Activated T-helper 2 cell treated with anti-CD3 and anti-CD28 coated beads, Interferon-gamma antibody, Interleukin-2, Interleukin-4, amounts not matched to agents 10 μg/mL and 5 μg/mL and 100 μg/mL, durations not matched to agents 14 hours and 24 hours and 36 hours (primary cell): ENCODE measurements at regions not wholly inside any gene's neighbourhood (a gene's known extent, or its start where the extent isn't known, plus 50 kb on each side); places are given as distances from the start of the nearest gene placed in this dataset.
"Not testable (repeated sequence)": the region's sequence is repeated elsewhere in the genome, so short reads cannot be mapped to it uniquely, and the experiment has no call there.

ENCODE experiments used
- DNase-seq: peaks from one replicate; pipeline ENCODE4 v3.0.0; 2021; ENCODE audit warnings: low spot score
- H3K27ac Mint-ChIP-seq: one replicate; pipeline ENCODE4 v1.8.0; 2021; ENCODE audit warnings: mixed read lengths
- H3K27me3 Mint-ChIP-seq: one replicate; pipeline ENCODE4 v1.8.0; 2021; ENCODE audit warnings: low read depth, mixed read lengths
- H3K36me3 Mint-ChIP-seq: one replicate; pipeline ENCODE4 v1.8.0; 2021; ENCODE audit warnings: low read depth, mixed read lengths
- H3K4me1 Mint-ChIP-seq: one replicate; pipeline ENCODE4 v1.8.0; 2021; ENCODE audit warnings: low read depth, mixed read lengths
- H3K4me3 Mint-ChIP-seq: one replicate; pipeline ENCODE4 v1.8.0; 2021; ENCODE audit warnings: low read depth, mild to moderate bottlenecking, moderate library complexity, mixed read lengths
- H3K9me3 Mint-ChIP-seq: one replicate; pipeline ENCODE4 v1.8.0; 2021; ENCODE audit warnings: mixed read lengths
- intact Hi-C: fragments of 100-400 bp; cut with micrococcal nuclease; formaldehyde crosslinking; loops from one replicate; pipeline ENCODE4 v1.15.1; 2023

GRCh38 chr13:81293594-81294164, 952.8 kb upstream of the SPRY2 start:
- intact Hi-C loops = no loop called here
- no peak for DNase-seq
- Mint-ChIP-seq H3K9me3 (peaks cover 18% of the 10 kb centered on the region), H3K4me3 (no peak overlapping the region), H3K36me3 (no peaks in the 10 kb centered on the region), H3K27me3 (no peaks in the 10 kb centered on the region), H3K27ac (no peak overlapping the region), H3K4me1 (no peaks in the 10 kb centered on the region)

- Mint-ChIP-seq H3K9me3 (peaks cover 28% of the 10 kb centered on the region), H3K4me1 (no peaks in the 10 kb centered on the region), H3K27ac (no peak overlapping the region), H3K36me3 (no peaks in the 10 kb centered on the region), H3K27me3 (no peaks in the 10 kb centered on the region), H3K4me3 (no peak overlapping the region)
- intact Hi-C loops = no loop called here
- no peak for DNase-seq
These were observed 942.6 kb upstream of the SPRY2 start for GRCh38 chr13:81283561-81283960.

- no peaks in the 10 kb centered on the region for H3K4me1 Mint-ChIP-seq
- H3K4me3 Mint-ChIP-seq = no peak overlapping the region
- H3K36me3 Mint-ChIP-seq = no peaks in the 10 kb centered on the region
- H3K27ac Mint-ChIP-seq = no peak overlapping the region
- peaks cover 29% of the 10 kb centered on the region for H3K9me3 Mint-ChIP-seq
- H3K27me3 Mint-ChIP-seq = no peaks in the 10 kb centered on the region
- no peak for DNase-seq
- intact Hi-C loops = no loop called here
These were observed 942.1 kb upstream of the SPRY2 start for GRCh38 chr13:81283062-81283461.

- H3K4me3 Mint-ChIP-seq = no peak overlapping the region
- H3K27me3 Mint-ChIP-seq = no peaks in the 10 kb centered on the region
- intact Hi-C loops = no loop called here
- peaks cover 51% of the 10 kb centered on the region for H3K9me3 Mint-ChIP-seq
- no peaks in the 10 kb centered on the region for H3K36me3 Mint-ChIP-seq
- H3K4me1 Mint-ChIP-seq = no peaks in the 10 kb centered on the region
- H3K27ac Mint-ChIP-seq = no peak overlapping the region
- DNase-seq = no peak
These were observed 934.8 kb upstream of the SPRY2 start for GRCh38 chr13:81275666-81276258.

GRCh38 chr13:81247711-81248110, 906.8 kb upstream of the SPRY2 start:
- Mint-ChIP-seq H3K9me3 (peaks cover 31% of the 10 kb centered on the region), H3K27ac (no peak overlapping the region)
- intact Hi-C loops = no loop called here

GRCh38 chr13:81246556-81246955, 905.6 kb upstream of the SPRY2 start:
- no peaks in the 10 kb centered on the region for H3K4me1 Mint-ChIP-seq
- H3K9me3 Mint-ChIP-seq = peaks cover 30% of the 10 kb centered on the region
- H3K27ac Mint-ChIP-seq = no peak overlapping the region
- H3K27me3 Mint-ChIP-seq = no peaks in the 10 kb centered on the region
- H3K36me3 Mint-ChIP-seq = no peaks in the 10 kb centered on the region
- intact Hi-C loops = no loop called here
- H3K4me3 Mint-ChIP-seq = no peak overlapping the region
- no peak for DNase-seq

More at GRCh38 chr13:81247711-81248110, 906.8 kb upstream of the SPRY2 start:
- no peak overlapping the region for H3K4me3 Mint-ChIP-seq
- H3K27me3 Mint-ChIP-seq = no peaks in the 10 kb centered on the region
- H3K4me1 Mint-ChIP-seq = no peaks in the 10 kb centered on the region
- no peaks in the 10 kb centered on the region for H3K36me3 Mint-ChIP-seq
- DNase-seq = no peak

- DNase-seq = no peak
- Mint-ChIP-seq H3K9me3 (peaks cover 28% of the 10 kb centered on the region), H3K27ac (no peak overlapping the region), H3K4me3 (no peak overlapping the region), H3K27me3 (no peaks in the 10 kb centered on the region), H3K36me3 (no peaks in the 10 kb centered on the region), H3K4me1 (no peaks in the 10 kb centered on the region)
- intact Hi-C loops = no loop called here
These were observed 903.1 kb upstream of the SPRY2 start for GRCh38 chr13:81244011-81244410.

GRCh38 chr13:81230386-81230785, 889.5 kb upstream of the SPRY2 start:
- Mint-ChIP-seq H3K9me3 (peaks cover 32% of the 10 kb centered on the region), H3K4me1 (no peaks in the 10 kb centered on the region), H3K27me3 (no peaks in the 10 kb centered on the region), H3K4me3 (no peak overlapping the region), H3K36me3 (no peaks in the 10 kb centered on the region), H3K27ac (no peak overlapping the region)
- DNase-seq = no peak
- intact Hi-C loops = no loop called here

GRCh38 chr13:81226830-81227229, 885.9 kb upstream of the SPRY2 start:
- H3K27ac Mint-ChIP-seq, DNase-seq, H3K4me3 Mint-ChIP-seq, H3K4me1 Mint-ChIP-seq, H3K36me3 Mint-ChIP-seq, intact Hi-C loops, H3K27me3 Mint-ChIP-seq: not testable (repeated sequence)
- peaks cover 44% of the 10 kb centered on the region for H3K9me3 Mint-ChIP-seq

- intact Hi-C loops = no loop called here
- Mint-ChIP-seq H3K4me3 (no peak overlapping the region), H3K27ac (no peak overlapping the region), H3K4me1 (no peaks in the 10 kb centered on the region), H3K36me3 (no peaks in the 10 kb centered on the region), H3K9me3 (peaks cover 40% of the 10 kb centered on the region), H3K27me3 (no peaks in the 10 kb centered on the region)
- no peak for DNase-seq
These were observed 883.4 kb upstream of the SPRY2 start for GRCh38 chr13:81224209-81224833.

- intact Hi-C loops = no loop called here
- Mint-ChIP-seq H3K27me3 (no peaks in the 10 kb centered on the region), H3K36me3 (no peaks in the 10 kb centered on the region), H3K27ac (no peak overlapping the region), H3K4me3 (no peak overlapping the region), H3K9me3 (peaks cover 39% of the 10 kb centered on the region), H3K4me1 (no peaks in the 10 kb centered on the region)
- no peak for DNase-seq
These were observed 882.9 kb upstream of the SPRY2 start for GRCh38 chr13:81223778-81224177.

- Mint-ChIP-seq H3K36me3 (no peaks in the 10 kb centered on the region), H3K4me3 (no peak overlapping the region), H3K4me1 (no peaks in the 10 kb centered on the region), H3K9me3 (peaks cover 27% of the 10 kb centered on the region), H3K27me3 (no peaks in the 10 kb centered on the region), H3K27ac (no peak overlapping the region)
- DNase-seq = no peak
- intact Hi-C loops = no loop called here
These were observed 870.8 kb upstream of the SPRY2 start for GRCh38 chr13:81211713-81212112.

- Mint-ChIP-seq H3K27ac (no peak overlapping the region), H3K9me3 (peaks cover 27% of the 10 kb centered on the region), H3K4me3 (no peak overlapping the region), H3K4me1 (no peaks in the 10 kb centered on the region), H3K36me3 (no peaks in the 10 kb centered on the region), H3K27me3 (no peaks in the 10 kb centered on the region)
- DNase-seq = no peak
- intact Hi-C loops = no loop called here
These were observed 866.7 kb upstream of the SPRY2 start for GRCh38 chr13:81207636-81208035.
